NCI-H748 (cell line): ENCODE measurements at regions not wholly inside any gene's neighbourhood (a gene's known extent, or its start where the extent isn't known, plus 50 kb on each side); places are given as distances from the start of the nearest gene placed in this dataset.
"Not testable (repeated sequence)": the region's sequence is repeated elsewhere in the genome, so short reads cannot be mapped to it uniquely, and the experiment has no call there.

Source experiments
- DNase-seq: peaks from one replicate; lab custom pipeline; 2025; ENCODE audit not compliant: unreplicated experiment; lab: John Stamatoyannopoulos, UW

GRCh38 chr6:1156411-1156810 lies 155.5 kb upstream of the FOXQ1 start:
- DNase-seq, result not testable (repeated sequence)

- DNase-seq, result no peak
These were observed 158.1 kb upstream of the FOXQ1 start for GRCh38 chr6:1153696-1154245.

GRCh38 chr6:1146500-1146899 lies 165.4 kb upstream of the FOXQ1 start:
- no peak for DNase-seq

GRCh38 chr6:1145768-1146218 lies 166.1 kb upstream of the FOXQ1 start:
- no peak for DNase-seq

GRCh38 chr6:1144842-1145767 lies 166.8 kb upstream of the FOXQ1 start:
- no peak for DNase-seq

GRCh38 chr6:1143655-1144054 lies 168.2 kb upstream of the FOXQ1 start:
- DNase-seq, result no peak

GRCh38 chr6:1139155-1139890 lies 172.6 kb upstream of the FOXQ1 start:
- DNase-seq, result no peak

GRCh38 chr6:1137849-1138248 lies 174.0 kb upstream of the FOXQ1 start:
- DNase-seq, result no peak

- no peak for DNase-seq
These were observed 175.1 kb upstream of the FOXQ1 start for GRCh38 chr6:1136827-1137226.

- peak; percentile 13 for DNase-seq
These were observed 175.5 kb upstream of the FOXQ1 start for GRCh38 chr6:1136415-1136774.

GRCh38 chr6:1135726-1136414 lies 176.0 kb upstream of the FOXQ1 start:
- DNase-seq, result no peak

GRCh38 chr6:1131285-1132079 lies 180.4 kb upstream of the FOXQ1 start:
- no peak for DNase-seq

- DNase-seq, result no peak
These were observed 181.2 kb upstream of the FOXQ1 start for GRCh38 chr6:1130709-1131108.

- no peak for DNase-seq
These were observed 182.8 kb upstream of the FOXQ1 start for GRCh38 chr6:1129131-1129530.

GRCh38 chr6:1127597-1128288 lies 184.2 kb upstream of the FOXQ1 start:
- DNase-seq, result no peak

- no peak for DNase-seq
These were observed 184.8 kb upstream of the FOXQ1 start for GRCh38 chr6:1127129-1127528.

GRCh38 chr6:1126036-1126435 lies 185.9 kb upstream of the FOXQ1 start:
- no peak for DNase-seq

GRCh38 chr6:1125297-1125696 lies 186.6 kb upstream of the FOXQ1 start:
- no peak for DNase-seq

GRCh38 chr6:1124885-1125284 lies 187.0 kb upstream of the FOXQ1 start:
- no peak for DNase-seq
